ENCODE measurements at regions not wholly inside any gene's neighbourhood (a gene's known extent, or its start where the extent isn't known, plus 50 kb on each side); places are given as distances from the start of the nearest gene placed in this dataset.

GRCh38 chr7:145928937-145929336, 187.7 kb upstream of the CNTNAP2 start:
- 25% methylated on average over 1 of the region's 1 CpG for whole genome bisulfite sequencing (ENCODE audit: low lambda C conversion rate, missing lambda C conversion rate)

GRCh38 chr7:145919712-145920111, 196.9 kb upstream of the CNTNAP2 start:
- TF ChIP-seq EZH2phosphoT487 (IDR thresholded peaks at IDR 0.05; ENCODE audit: low read depth, severe bottlenecking, unreplicated experiment) = no peak
- no peak for TF ChIP-seq EZH2 (IDR thresholded peaks at IDR 0.05; ENCODE audit: borderline replicate concordance)
- TF ChIP-seq CTCF (IDR thresholded peaks at IDR 0.05; ENCODE audit: poor library complexity) = no peak
- H2AFZ ChIP-seq = no peak overlapping the region
- H4K20me1 ChIP-seq (ENCODE audit: insufficient read depth, poor library complexity, severe bottlenecking) = no peaks in the 10 kb centered on the region
- no peak overlapping the region for H3K27ac ChIP-seq
- DNase-seq (ENCODE audit: low spot score) = no peak
- no peaks in the 10 kb centered on the region for H3K9me2 ChIP-seq (replicated peaks; ENCODE audit: insufficient read depth)
- H3K27me3 ChIP-seq = no peaks in the 10 kb centered on the region
- H3K4me3 ChIP-seq = no peak overlapping the region
- H3K79me2 ChIP-seq = no peaks in the 10 kb centered on the region
- no peaks in the 10 kb centered on the region for H3K9me3 ChIP-seq (ENCODE audit: low read depth)
- H3K4me2 ChIP-seq = no peak overlapping the region
- 89% methylated on average over 1 of the region's 1 CpG for WGBS (ENCODE audit: low lambda C conversion rate, missing lambda C conversion rate)
- no peaks in the 10 kb centered on the region for H3K4me1 ChIP-seq (ENCODE audit: insufficient read depth)
- H3K36me3 ChIP-seq (replicated peaks; ENCODE audit: insufficient read depth, low read depth) = no peaks in the 10 kb centered on the region

More at GRCh38 chr7:145928937-145929336, 187.7 kb upstream of the CNTNAP2 start:
- Histone ChIP-seq H3K4me3 (no peak overlapping the region), H2AFZ (no peak overlapping the region), H3K27me3 (no peaks in the 10 kb centered on the region), H3K4me2 (no peak overlapping the region), H3K27ac (no peak overlapping the region), H4K20me1 (ENCODE audit: insufficient read depth, poor library complexity, severe bottlenecking) (no peaks in the 10 kb centered on the region), H3K9me3 (ENCODE audit: low read depth) (no peaks in the 10 kb centered on the region), H3K36me3 (replicated peaks; ENCODE audit: insufficient read depth, low read depth) (no peaks in the 10 kb centered on the region), H3K4me1 (ENCODE audit: insufficient read depth) (no peaks in the 10 kb centered on the region), H3K79me2 (no peaks in the 10 kb centered on the region), H3K9me2 (replicated peaks; ENCODE audit: insufficient read depth) (no peaks in the 10 kb centered on the region)
- no peak for DNase-seq (ENCODE audit: low spot score)
- TF ChIP-seq EZH2 (IDR thresholded peaks at IDR 0.05; ENCODE audit: borderline replicate concordance) = no peak

- H2AFZ ChIP-seq = no peak overlapping the region
- no peaks in the 10 kb centered on the region for H3K4me1 ChIP-seq (ENCODE audit: insufficient read depth)
- H3K4me2 ChIP-seq = no peak overlapping the region
- no peaks in the 10 kb centered on the region for H4K20me1 ChIP-seq (ENCODE audit: insufficient read depth, poor library complexity, severe bottlenecking)
- TF ChIP-seq EZH2 (IDR thresholded peaks at IDR 0.05; ENCODE audit: borderline replicate concordance) = no peak
- no peak for TF ChIP-seq CTCF (IDR thresholded peaks at IDR 0.05; ENCODE audit: poor library complexity)
- no peak for TF ChIP-seq EZH2phosphoT487 (IDR thresholded peaks at IDR 0.05; ENCODE audit: low read depth, severe bottlenecking, unreplicated experiment)
- no peak overlapping the region for H3K27ac ChIP-seq
- 87% methylated on average over 8 of the region's 8 CpGs for WGBS (ENCODE audit: low lambda C conversion rate, missing lambda C conversion rate)
- DNase-seq (ENCODE audit: low spot score) = no peak
- H3K4me3 ChIP-seq = no peak overlapping the region
- no peaks in the 10 kb centered on the region for H3K9me2 ChIP-seq (replicated peaks; ENCODE audit: insufficient read depth)
- H3K36me3 ChIP-seq (replicated peaks; ENCODE audit: insufficient read depth, low read depth) = no peaks in the 10 kb centered on the region
- no peaks in the 10 kb centered on the region for H3K79me2 ChIP-seq
- H3K9me3 ChIP-seq (ENCODE audit: low read depth) = no peaks in the 10 kb centered on the region
- no peaks in the 10 kb centered on the region for H3K27me3 ChIP-seq
Observed at GRCh38 chr7:145916776-145917175, 199.8 kb upstream of the CNTNAP2 start.

- no peaks in the 10 kb centered on the region for H3K27me3 ChIP-seq
- no peaks in the 10 kb centered on the region for H3K36me3 ChIP-seq (replicated peaks; ENCODE audit: insufficient read depth, low read depth)
- H4K20me1 ChIP-seq (ENCODE audit: insufficient read depth, poor library complexity, severe bottlenecking) = no peaks in the 10 kb centered on the region
- no peak overlapping the region for H3K27ac ChIP-seq
- no peaks in the 10 kb centered on the region for H3K9me2 ChIP-seq (replicated peaks; ENCODE audit: insufficient read depth)
- peak; percentile 25 for DNase-seq (ENCODE audit: low spot score)
- no peaks in the 10 kb centered on the region for H3K9me3 ChIP-seq (ENCODE audit: low read depth)
- no peak for TF ChIP-seq EZH2 (IDR thresholded peaks at IDR 0.05; ENCODE audit: borderline replicate concordance)
- TF ChIP-seq EZH2phosphoT487 (IDR thresholded peaks at IDR 0.05; ENCODE audit: low read depth, severe bottlenecking, unreplicated experiment) = no peak
- TF ChIP-seq CTCF (IDR thresholded peaks at IDR 0.05; ENCODE audit: poor library complexity) = no peak
- WGBS (ENCODE audit: low lambda C conversion rate, missing lambda C conversion rate) = 40% methylated on average over 2 of the region's 2 CpGs
- peak overlapping the region; percentile 36 for H3K4me2 ChIP-seq
- H2AFZ ChIP-seq = no peak overlapping the region
- no peak overlapping the region for H3K4me3 ChIP-seq
- H3K79me2 ChIP-seq = no peaks in the 10 kb centered on the region
- H3K4me1 ChIP-seq (ENCODE audit: insufficient read depth) = no peaks in the 10 kb centered on the region
Observed at GRCh38 chr7:145915679-145916078, 200.9 kb upstream of the CNTNAP2 start.
